H9 (cell line): ENCODE measurements at regions not wholly inside any gene's neighbourhood (a gene's known extent, or its start where the extent isn't known, plus 50 kb on each side); places are given as distances from the start of the nearest gene placed in this dataset.

Source experiments
- DNase-seq: peaks from one replicate; pipeline ENCODE4 v3.0.0-alpha.2; 2017
- H2AFZ ChIP-seq: one replicate; pipeline ENCODE4 v1.6.1; 2013; ENCODE audit warnings: mild to moderate bottlenecking, low read length, control low read depth, moderate library complexity
- H2AK5ac ChIP-seq: 2 replicates; pipeline ENCODE4 v1.6.1; 2013; ENCODE audit warnings: low read length, control low read depth, mixed read lengths; ENCODE audit not compliant: insufficient read length
- H2BK120ac ChIP-seq: one replicate; pipeline ENCODE4 v1.6.1; 2013; ENCODE audit warnings: low read depth, mild to moderate bottlenecking, low read length, control low read depth, inconsistent platforms; ENCODE audit not compliant: poor library complexity, severe bottlenecking
- H2BK12ac ChIP-seq: 2 replicates; pipeline ENCODE4 v1.6.1; 2013; ENCODE audit warnings: low read length, control low read depth, mixed read lengths, low read depth; ENCODE audit not compliant: insufficient read length
- H2BK15ac ChIP-seq: 2 replicates; pipeline ENCODE4 v1.6.1; 2013; ENCODE audit warnings: low read depth, low read length, control low read depth
- H2BK20ac ChIP-seq: one replicate; pipeline ENCODE4 v1.6.1; 2013; ENCODE audit warnings: low read depth, mild to moderate bottlenecking, low read length, control low read depth, inconsistent platforms; ENCODE audit not compliant: poor library complexity, severe bottlenecking
- H2BK5ac ChIP-seq: 2 replicates; pipeline ENCODE4 v1.6.1; 2013; ENCODE audit warnings: low read length, control low read depth, mixed read lengths; ENCODE audit not compliant: insufficient read length
- H3K14ac ChIP-seq: 2 replicates; pipeline ENCODE4 v1.6.1; 2013; ENCODE audit warnings: low read length, control low read depth; ENCODE audit not compliant: insufficient read depth
- H3K18ac ChIP-seq: 2 replicates; pipeline ENCODE4 v1.6.1; 2013; ENCODE audit warnings: low read depth, mild to moderate bottlenecking, mixed read lengths, low read length, control low read depth; ENCODE audit not compliant: insufficient read length
- H3K23ac ChIP-seq: 2 replicates; pipeline ENCODE4 v1.6.1; 2013; ENCODE audit warnings: low read length, control low read depth, mixed read lengths, low read depth; ENCODE audit not compliant: insufficient read length
- H3K23me2 ChIP-seq: 2 replicates; pipeline ENCODE4 v1.6.1; 2013; ENCODE audit warnings: low read depth, mild to moderate bottlenecking, mixed read lengths, low read length, control low read depth; ENCODE audit not compliant: insufficient read length, poor library complexity, severe bottlenecking
- H3K27ac ChIP-seq: 2 replicates; pipeline ENCODE4 v1.5.1; 2013; ENCODE audit warnings: low read length, control low read depth, mixed read lengths, low read depth; ENCODE audit not compliant: insufficient read length
- H3K27me3 ChIP-seq: 2 replicates; pipeline ENCODE4 v1.6.1; 2013; ENCODE audit warnings: low read length, control low read depth, inconsistent platforms; ENCODE audit not compliant: insufficient read depth
- H3K4ac ChIP-seq: 2 replicates; pipeline ENCODE4 v1.6.1; 2013; ENCODE audit warnings: low read depth, mild to moderate bottlenecking, control low read depth, inconsistent platforms, low read length, moderate library complexity
- H3K4me1 ChIP-seq: 2 replicates; pipeline ENCODE4 v1.6.1; 2013; ENCODE audit warnings: low read length, control low read depth, inconsistent platforms; ENCODE audit not compliant: insufficient read depth
- H3K4me2 ChIP-seq: 2 replicates; pipeline ENCODE4 v1.6.1; 2013; ENCODE audit warnings: low read length, control low read depth, mixed read lengths; ENCODE audit not compliant: insufficient read length, insufficient read depth
- H3K56ac ChIP-seq: 2 replicates; pipeline ENCODE4 v1.6.1; 2013; ENCODE audit warnings: low read depth, mild to moderate bottlenecking, mixed read lengths, low read length, control low read depth; ENCODE audit not compliant: insufficient read length
- H3K79me1 ChIP-seq: 2 replicates; pipeline ENCODE4 v1.6.1; 2013; ENCODE audit warnings: low read depth, mild to moderate bottlenecking, moderate library complexity, low read length, control low read depth, inconsistent platforms; ENCODE audit not compliant: insufficient read depth, poor library complexity, severe bottlenecking
- H3K79me2 ChIP-seq: 2 replicates; pipeline ENCODE4 v1.6.1; 2013; ENCODE audit warnings: low read length, control low read depth, inconsistent platforms; ENCODE audit not compliant: insufficient read depth
- H3K9ac ChIP-seq: 2 replicates; pipeline ENCODE4 v1.6.1; 2013; ENCODE audit warnings: low read length, control low read depth, mixed read lengths; ENCODE audit not compliant: insufficient read length; ENCODE audit errors: extremely low read depth
- H3K9me3 ChIP-seq: one replicate; pipeline ENCODE4 v1.6.1; 2013; ENCODE audit warnings: low read depth, low read length, inconsistent platforms; ENCODE audit not compliant: control insufficient read depth
- H3T11ph ChIP-seq: one replicate; pipeline ENCODE4 v1.6.1; 2013; ENCODE audit warnings: mild to moderate bottlenecking, low read length, control low read depth, inconsistent platforms
- H4K20me1 ChIP-seq: one replicate; pipeline ENCODE4 v1.6.1; 2013; ENCODE audit not compliant: control insufficient read depth, insufficient read length, insufficient read depth
- H4K5ac ChIP-seq: 2 replicates; pipeline ENCODE4 v1.6.1; 2013; ENCODE audit warnings: low read depth, mild to moderate bottlenecking, mixed read lengths, low read length, control low read depth; ENCODE audit not compliant: insufficient read length
- H4K8ac ChIP-seq: replicated peaks from 2 replicates; pipeline ENCODE4 v1.6.1; 2013; ENCODE audit warnings: low read length, control low read depth, mixed read lengths, low read depth; ENCODE audit not compliant: insufficient read length
- H4K91ac ChIP-seq: 2 replicates; pipeline ENCODE4 v1.6.1; 2013; ENCODE audit warnings: low read depth, mild to moderate bottlenecking, moderate library complexity, mixed read lengths, low read length, control low read depth; ENCODE audit not compliant: insufficient read length
- H3K27ac Mint-ChIP-seq, 3 experiments: 2 replicates in 2 of 3; 3 replicates in 1 of 3; pipeline ENCODE4 v1.8.0; 2020 to 2021; ENCODE audit warnings: mixed read lengths in 3 of 3, mild to moderate bottlenecking in 1 of 3, moderate library complexity in 1 of 3
- H3K27me3 Mint-ChIP-seq: 2 replicates; pipeline ENCODE4 v1.8.0; 2021; ENCODE audit warnings: low read depth, mild to moderate bottlenecking, moderate library complexity, mixed read lengths
- H3K36me3 Mint-ChIP-seq, 3 experiments: 2 replicates in 2 of 3; 3 replicates in 1 of 3; pipeline ENCODE4 v1.8.0; 2020 to 2021; ENCODE audit warnings: low read depth in 3 of 3, mixed read lengths in 3 of 3; ENCODE audit not compliant: insufficient read depth in 1 of 3
- H3K4me1 Mint-ChIP-seq, 2 experiments: 2 replicates each; pipeline ENCODE4 v1.8.0; 2020; ENCODE audit warnings: mixed read lengths in 2 of 2
- H3K4me3 Mint-ChIP-seq, 2 experiments: 2 replicates in 1 of 2; 3 replicates in 1 of 2; pipeline ENCODE4 v1.8.0; 2020 to 2021; ENCODE audit warnings: mild to moderate bottlenecking in 2 of 2, mixed read lengths in 2 of 2, moderate library complexity in 1 of 2
- H3K9me3 Mint-ChIP-seq, 2 experiments: 2 replicates in 1 of 2; 3 replicates in 1 of 2; pipeline ENCODE4 v1.8.0; 2020; ENCODE audit warnings: mild to moderate bottlenecking in 2 of 2, mixed read lengths in 2 of 2, moderate library complexity in 1 of 2
- WGBS: extraction: QIAGEN DNeasy Blood & Tissue Kit; methylation state at CpG from one replicate; pipeline ENCODE4 v1.1.7; 2013; ENCODE audit warnings: missing lambda C conversion rate, low lambda C conversion rate, mixed read lengths; ENCODE audit not compliant: insufficient read length; ENCODE audit errors: extremely low coverage; 5-methylcytosine and 5-hydroxymethylcytosine counted together
- TF ChIP-seq, protein P1 (sequence below): fragments of 200-600 bp; sonication (generic); conservative IDR thresholded peaks from 3 replicates; pipeline ENCODE4 v1.8.0; 2021; ENCODE audit warnings: antibody characterized with exemption, mild to moderate bottlenecking

DNA sequence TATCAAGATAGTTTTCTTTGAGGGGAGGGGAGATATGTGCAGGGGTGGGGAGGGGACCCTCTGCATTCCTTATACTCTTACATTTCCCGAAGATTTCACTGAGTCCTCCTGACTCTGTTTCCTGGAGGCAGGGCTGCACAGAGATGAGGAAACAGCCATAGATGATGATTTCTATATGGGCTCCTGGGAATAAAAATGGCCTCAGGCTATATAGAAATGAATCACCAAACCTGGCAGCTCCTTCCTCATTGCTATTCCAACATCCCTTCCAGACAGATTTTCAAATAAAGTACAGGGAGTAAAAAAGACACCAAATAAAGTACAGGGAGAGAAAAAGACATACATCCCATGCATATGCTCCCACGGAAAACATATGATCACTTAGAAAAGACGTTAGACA, 474.8 kb upstream of the RAB6C start:
- WGBS, result no CpG with 5 or more reads among the region's 3 CpGs
- no peak overlapping the region for H2BK120ac ChIP-seq
- H3K56ac ChIP-seq, result no peak overlapping the region
- no peak overlapping the region for H3K9ac ChIP-seq
- H3K4me3 Mint-ChIP-seq, result no peak overlapping the region
- no peak overlapping the region for H3K27ac ChIP-seq
- no peak overlapping the region for H3T11ph ChIP-seq
- H3K18ac ChIP-seq, result no peak overlapping the region
- no peaks in the 10 kb centered on the region; a peak in 1 of 5 replicates for H3K9me3 Mint-ChIP-seq
- no peak overlapping the region for H3K27ac Mint-ChIP-seq
- peaks cover 3% of the 10 kb centered on the region for H3K27me3 Mint-ChIP-seq
- no peak overlapping the region for H3K23ac ChIP-seq
- no peaks in the 10 kb centered on the region for H3K79me1 ChIP-seq
- H2AK5ac ChIP-seq, result no peak overlapping the region
- H4K8ac ChIP-seq, result no peak overlapping the region
- TF ChIP-seq, protein P1, sequence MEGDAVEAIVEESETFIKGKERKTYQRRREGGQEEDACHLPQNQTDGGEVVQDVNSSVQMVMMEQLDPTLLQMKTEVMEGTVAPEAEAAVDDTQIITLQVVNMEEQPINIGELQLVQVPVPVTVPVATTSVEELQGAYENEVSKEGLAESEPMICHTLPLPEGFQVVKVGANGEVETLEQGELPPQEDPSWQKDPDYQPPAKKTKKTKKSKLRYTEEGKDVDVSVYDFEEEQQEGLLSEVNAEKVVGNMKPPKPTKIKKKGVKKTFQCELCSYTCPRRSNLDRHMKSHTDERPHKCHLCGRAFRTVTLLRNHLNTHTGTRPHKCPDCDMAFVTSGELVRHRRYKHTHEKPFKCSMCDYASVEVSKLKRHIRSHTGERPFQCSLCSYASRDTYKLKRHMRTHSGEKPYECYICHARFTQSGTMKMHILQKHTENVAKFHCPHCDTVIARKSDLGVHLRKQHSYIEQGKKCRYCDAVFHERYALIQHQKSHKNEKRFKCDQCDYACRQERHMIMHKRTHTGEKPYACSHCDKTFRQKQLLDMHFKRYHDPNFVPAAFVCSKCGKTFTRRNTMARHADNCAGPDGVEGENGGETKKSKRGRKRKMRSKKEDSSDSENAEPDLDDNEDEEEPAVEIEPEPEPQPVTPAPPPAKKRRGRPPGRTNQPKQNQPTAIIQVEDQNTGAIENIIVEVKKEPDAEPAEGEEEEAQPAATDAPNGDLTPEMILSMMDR, result no peak
- H3K23me2 ChIP-seq, result no peaks in the 10 kb centered on the region
- H3K4me1 ChIP-seq, result no peaks in the 10 kb centered on the region
- no peak overlapping the region for H4K5ac ChIP-seq
- H3K27me3 ChIP-seq, result no peaks in the 10 kb centered on the region
- H3K4me1 Mint-ChIP-seq, result no peaks in the 10 kb centered on the region
- no peak overlapping the region for H2BK15ac ChIP-seq
- no peaks in the 10 kb centered on the region for H3K79me2 ChIP-seq
- no peaks in the 10 kb centered on the region for H3K36me3 Mint-ChIP-seq
- H2BK12ac ChIP-seq, result no peak overlapping the region
- DNase-seq, result no peak
- no peak overlapping the region for H3K4ac ChIP-seq
- H2BK20ac ChIP-seq, result no peak overlapping the region
- no peak overlapping the region for H2BK5ac ChIP-seq
- H4K20me1 ChIP-seq, result no peaks in the 10 kb centered on the region
- H3K4me2 ChIP-seq, result no peak overlapping the region
- H3K14ac ChIP-seq, result no peak overlapping the region
- no peak overlapping the region for H2AFZ ChIP-seq
- H3K9me3 ChIP-seq, result no peaks in the 10 kb centered on the region
- no peak overlapping the region for H4K91ac ChIP-seq
